ENCODE measurements at regions not wholly inside any gene's neighbourhood (a gene's known extent, or its start where the extent isn't known, plus 50 kb on each side); places are given as distances from the start of the nearest gene placed in this dataset.
A peak's percentile ranks its signal among the peaks of the same experiment; 100 is the strongest.

DNA sequence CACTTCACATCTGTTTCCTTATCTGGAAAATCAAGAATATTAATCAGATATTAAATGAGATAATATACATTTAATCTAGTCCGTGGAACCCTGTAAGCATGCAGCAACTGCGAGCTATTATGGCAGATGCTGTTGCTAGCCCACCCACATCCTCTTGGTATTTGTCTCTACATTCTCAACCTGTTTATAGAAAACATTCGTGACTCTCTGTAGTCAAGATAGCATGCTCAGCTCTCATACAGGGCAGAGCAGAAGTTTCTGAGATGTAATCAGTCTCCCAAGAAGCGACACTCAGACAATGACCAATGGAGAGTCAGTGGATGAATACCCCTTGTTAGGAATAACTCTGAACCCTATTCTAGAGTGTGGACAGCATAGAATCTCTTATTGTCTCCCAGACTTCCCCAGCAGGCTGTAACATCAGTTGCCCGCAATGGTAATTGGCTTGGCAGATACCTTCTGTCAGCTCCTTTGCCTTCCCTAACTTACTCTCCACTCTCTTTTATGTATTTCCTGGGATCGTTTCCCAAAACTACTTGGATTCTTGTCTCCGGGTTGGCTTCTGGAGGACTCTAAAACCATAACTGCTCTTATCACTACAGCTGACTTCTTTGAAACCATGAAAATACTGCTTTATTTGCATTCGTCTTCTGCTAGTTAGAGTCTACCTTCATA is 400.7 kb upstream of the TNP1 start:
- DNase-seq, result no peak

DNA sequence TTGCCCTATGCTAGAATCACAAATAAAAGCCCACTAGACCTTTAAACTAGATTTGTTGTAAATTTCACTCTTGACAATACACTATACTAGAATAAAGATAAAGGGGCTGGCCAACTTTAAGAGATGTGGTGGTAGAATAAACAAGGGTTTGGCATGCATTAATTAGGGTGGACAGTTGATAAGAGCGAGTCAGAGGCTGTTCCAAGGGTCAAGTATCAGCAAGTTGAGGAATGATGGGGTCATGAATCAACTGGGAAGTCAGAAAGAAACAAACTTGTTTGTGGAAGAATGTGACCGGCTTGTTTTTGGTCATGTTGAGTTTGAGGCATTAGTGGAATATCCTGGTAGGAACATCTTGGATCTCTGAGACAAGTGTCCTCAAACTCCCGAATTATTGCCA is 398.3 kb upstream of the TNP1 start:
- DNase-seq, result no peak

GRCh38 chr2:217256251-217256650 is 396.4 kb upstream of the TNP1 start:
- no peak for DNase-seq

- no peak for DNase-seq
Observed at GRCh38 chr2:217254111-217254510, 394.2 kb upstream of the TNP1 start.

GRCh38 chr2:217252181-217252580 is 392.3 kb upstream of the TNP1 start:
- DNase-seq, result no peak

GRCh38 chr2:217250013-217250524 is 390.2 kb upstream of the TNP1 start:
- DNase-seq, result no peak

- DNase-seq, result no peak
Observed at GRCh38 chr2:217249121-217250012, 389.5 kb upstream of the TNP1 start.

DNA sequence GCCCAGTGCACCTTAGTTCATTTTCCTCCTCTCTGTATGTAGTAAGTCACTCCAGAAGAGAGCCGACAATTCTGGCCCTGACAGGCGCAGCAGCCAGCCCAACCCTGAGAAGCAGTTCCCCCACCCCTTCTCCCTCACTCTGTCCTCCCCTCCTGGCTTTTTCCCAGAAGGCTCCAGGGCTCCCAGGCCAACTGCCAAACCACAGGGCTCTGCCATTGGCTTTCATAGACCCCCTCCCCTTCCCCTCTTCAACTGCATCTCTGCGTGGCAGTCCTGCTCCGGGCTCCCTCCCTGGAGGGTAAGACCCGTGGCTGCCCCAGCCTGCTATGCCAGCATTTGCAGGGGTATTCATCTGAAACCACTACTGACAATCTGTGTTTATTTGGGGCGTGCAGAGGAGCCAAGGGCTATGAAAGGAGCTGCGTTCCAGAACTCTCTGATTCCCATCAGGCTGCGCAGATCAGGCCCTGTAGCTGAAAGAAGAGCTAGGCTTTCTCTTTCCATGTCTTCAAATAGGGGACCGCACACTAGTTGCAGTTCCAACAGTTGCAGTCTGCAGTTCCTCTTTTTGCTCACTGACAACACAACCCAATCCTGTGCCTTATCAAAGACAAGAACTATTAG is 388.6 kb upstream of the TNP1 start:
- DNase-seq, result peak in 1 of 2 donors; percentile 16

DNA sequence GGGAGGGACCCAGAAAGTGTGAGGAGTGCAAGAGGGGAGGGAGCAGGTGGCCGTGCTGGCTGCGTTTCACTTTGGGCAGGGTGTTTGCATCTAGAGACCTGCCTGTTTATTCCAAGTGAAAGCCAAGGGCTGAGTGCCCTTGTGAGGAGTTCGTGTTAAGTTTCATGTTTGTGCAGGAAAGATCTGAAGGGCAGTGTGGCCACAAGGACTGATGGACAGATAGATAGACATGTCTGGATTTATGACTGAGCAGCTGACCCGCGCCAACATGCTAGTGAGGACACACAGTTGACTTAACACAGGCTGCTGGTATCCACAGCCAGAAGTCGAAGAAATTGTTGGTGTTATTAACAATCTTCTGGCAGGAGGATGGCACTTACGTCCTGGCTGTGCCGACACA is 387.6 kb upstream of the TNP1 start:
- no peak for DNase-seq

GRCh38 chr2:217246108-217246507 is 386.2 kb upstream of the TNP1 start:
- no peak for DNase-seq

GRCh38 chr2:217244815-217245214 is 385.0 kb upstream of the TNP1 start:
- no peak for DNase-seq

DNA sequence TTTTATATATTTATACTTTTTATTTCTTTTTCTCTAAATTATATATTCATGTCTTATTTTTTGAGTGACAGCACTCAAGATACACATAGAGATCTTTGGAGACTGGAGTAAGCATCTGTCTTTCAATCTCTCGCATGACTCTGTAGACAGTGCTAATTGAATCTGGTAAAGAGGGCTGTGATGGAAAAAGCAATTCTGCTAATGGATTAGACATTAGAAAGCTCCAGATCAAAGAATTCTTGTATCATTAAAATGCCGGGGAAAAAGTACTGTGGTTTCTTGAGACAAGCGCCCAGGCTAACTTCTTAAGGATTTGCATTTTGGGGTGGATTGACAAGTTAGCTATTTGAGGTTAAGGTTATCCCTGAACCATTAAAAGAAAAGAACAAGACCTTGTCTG is 383.1 kb upstream of the TNP1 start:
- no peak for DNase-seq

- no peak for DNase-seq
Observed at GRCh38 chr2:217231724-217232123, 371.9 kb upstream of the TNP1 start.

GRCh38 chr2:217231212-217231611 is 371.3 kb upstream of the TNP1 start:
- DNase-seq, result no peak

- DNase-seq, result no peak
Observed at GRCh38 chr2:217228732-217229131, 368.9 kb upstream of the TNP1 start.

DNA sequence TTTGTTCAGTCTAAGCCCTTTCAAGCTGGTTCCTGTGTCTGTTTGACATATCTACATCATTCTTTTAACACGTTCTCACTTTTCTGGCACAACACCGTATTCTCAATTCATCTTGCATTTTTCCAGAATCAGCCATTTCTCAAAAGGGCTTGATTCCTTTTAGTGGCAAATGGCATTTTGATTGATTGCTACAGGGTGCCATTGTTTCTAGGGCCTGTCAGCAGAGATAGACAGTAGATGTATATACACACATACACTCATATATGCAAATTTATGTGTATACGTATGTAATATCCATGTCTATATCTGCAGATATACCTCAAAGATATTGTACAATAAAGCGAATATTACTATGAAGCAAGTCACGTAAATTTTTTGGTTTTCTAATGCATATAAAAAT is 367.9 kb upstream of the TNP1 start:
- DNase-seq, result no peak

DNA sequence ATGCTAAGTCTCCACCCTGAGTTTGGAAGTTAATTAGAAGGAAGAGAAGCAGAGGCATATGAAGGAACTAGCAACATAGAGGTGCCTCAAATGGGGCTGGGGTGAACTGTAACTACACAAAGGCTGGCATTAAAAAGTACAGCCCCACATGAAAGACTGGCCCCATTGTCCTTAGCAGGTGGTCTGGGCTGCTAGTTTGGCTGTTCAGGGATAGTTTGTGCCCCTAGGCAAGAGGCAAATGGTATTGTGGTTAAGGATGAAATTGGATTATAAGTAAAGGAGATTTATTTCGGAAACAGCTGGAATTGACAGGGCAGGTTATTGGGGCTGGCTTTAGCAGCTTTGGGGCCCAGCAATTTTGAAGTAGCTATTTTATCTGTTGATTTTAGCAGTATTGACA is 365.7 kb upstream of the TNP1 start:
- no peak for DNase-seq

GRCh38 chr2:217223222-217223930 is 363.5 kb upstream of the TNP1 start:
- DNase-seq, result peak in 1 of 2 donors; percentile 66

DNA sequence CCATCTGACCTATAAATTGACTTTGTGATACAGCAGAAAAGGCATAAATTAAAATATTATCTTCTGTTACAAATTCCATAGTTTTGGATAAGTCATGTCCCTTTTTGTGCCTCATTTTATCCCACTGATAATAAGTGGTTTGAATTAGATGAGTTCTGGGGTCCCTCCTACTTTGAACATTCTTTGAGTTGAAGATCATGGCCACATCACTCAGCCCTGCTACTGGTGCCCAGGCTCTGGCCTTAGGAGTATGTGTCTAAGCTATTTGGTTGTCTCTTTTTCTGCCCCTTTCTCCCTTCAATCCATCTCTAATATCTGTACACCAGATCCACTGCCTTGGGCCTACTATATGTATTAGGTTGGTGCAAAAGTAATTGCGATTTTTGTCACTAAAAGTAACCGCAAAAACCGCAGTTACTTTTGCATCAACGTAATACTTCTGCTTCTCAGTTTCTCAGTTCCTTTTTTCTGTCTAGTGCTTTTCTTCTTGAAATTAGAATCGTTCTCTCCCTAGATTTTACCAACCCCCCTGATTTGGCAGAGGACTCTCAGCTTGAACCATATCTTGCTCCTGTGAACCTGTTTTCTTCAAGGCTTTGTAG is 362.5 kb upstream of the TNP1 start:
- peak in 1 of 2 donors; percentile 5 for DNase-seq

GRCh38 chr2:217220228-217221013 is 360.6 kb upstream of the TNP1 start:
- DNase-seq, result no peak

GRCh38 chr2:217219164-217219520 is 359.3 kb upstream of the TNP1 start:
- DNase-seq, result no peak
